Common myeloid progenitor, CD34-positive (primary cell): ENCODE measurements at regions not wholly inside any gene's neighbourhood (a gene's known extent, or its start where the extent isn't known, plus 50 kb on each side); places are given as distances from the start of the nearest gene placed in this dataset.

Source experiments
- CTCF ChIA-PET: fragments of 350-600 bp; sonication (Branson Sonifier 250); formaldehyde crosslinking; loops from one replicate; lab custom pipeline; 2021; ENCODE audit warnings: antibody characterized with exemption; lab: Charles Lee
- POLR2A ChIA-PET: fragments of 350-600 bp; sonication (Branson Sonifier 250); formaldehyde crosslinking; loops from one replicate; lab custom pipeline; 2021; ENCODE audit warnings: antibody characterized with exemption; lab: Charles Lee
- DNase-seq, 3 donors: peaks; one replicate each; pipeline versions ENCODE4 v3.0.0 to v3.0.0-alpha.2; 2013
- H3K27ac ChIP-seq, 2 experiments: 1 replicate in 1 of 2; 2 replicates in 1 of 2; pipeline ENCODE4 v1.7.0; 2013; ENCODE audit warnings: inconsistent platforms in 2 of 2, low read length in 2 of 2, mild to moderate bottlenecking in 2 of 2, low read depth in 1 of 2, moderate library complexity in 1 of 2; ENCODE audit not compliant: severe bottlenecking in 2 of 2, insufficient read depth in 1 of 2, poor library complexity in 1 of 2
- H3K27me3 ChIP-seq, 5 experiments: replicated peaks in 2 of 5; 1 replicate in 3 of 5; 2 replicates in 2 of 5; pipeline versions ENCODE4 v1.6.1 to v1.7.0; 2013; ENCODE audit warnings: low read length in 4 of 5, mild to moderate bottlenecking in 2 of 5, moderate library complexity in 2 of 5, inconsistent platforms in 1 of 5; ENCODE audit not compliant: insufficient read depth in 5 of 5, control insufficient read depth in 4 of 5
- H3K36me3 ChIP-seq, 4 experiments: 1 replicate in 2 of 4; 2 replicates in 2 of 4; pipeline versions ENCODE4 v1.6.1 to v1.7.0; 2013; ENCODE audit warnings: low read length in 3 of 4, control low read depth in 1 of 4, mild to moderate bottlenecking in 1 of 4; ENCODE audit not compliant: control insufficient read depth in 4 of 4, insufficient read depth in 4 of 4
- H3K4me1 ChIP-seq, 4 experiments: 1 replicate in 3 of 4; 2 replicates in 1 of 4; pipeline versions ENCODE4 v1.6.1 to v1.7.1; 2013; ENCODE audit warnings: low read length in 3 of 4, mild to moderate bottlenecking in 3 of 4, control low read depth in 1 of 4, inconsistent platforms in 1 of 4, moderate library complexity in 1 of 4; ENCODE audit not compliant: control insufficient read depth in 4 of 4, insufficient read depth in 4 of 4; ENCODE audit errors: control extremely low read depth in 1 of 4
- H3K4me3 ChIP-seq, 7 experiments: 1 replicate in 4 of 7; 2 replicates in 3 of 7; pipeline versions ENCODE4 v1.5.1 to v1.7.0; 2013; ENCODE audit warnings: mild to moderate bottlenecking in 7 of 7, low read length in 6 of 7, moderate library complexity in 6 of 7, inconsistent platforms in 2 of 7, low read depth in 2 of 7, control low read depth in 1 of 7; ENCODE audit not compliant: insufficient read depth in 4 of 7, control insufficient read depth in 1 of 7; ENCODE audit errors: extremely low read depth in 1 of 7
- H3K9me3 ChIP-seq, 5 experiments: 1 replicate in 4 of 5; 2 replicates in 1 of 5; pipeline versions ENCODE4 v1.6.1 to v1.7.1; 2013; ENCODE audit warnings: low read length in 4 of 5, mild to moderate bottlenecking in 2 of 5, inconsistent platforms in 1 of 5, low read depth in 1 of 5, moderate library complexity in 1 of 5; ENCODE audit not compliant: control insufficient read depth in 4 of 5, insufficient read depth in 2 of 5; ENCODE audit errors: control extremely low read depth in 1 of 5
- WGBS: methylation state at CpG from one replicate; pipeline ENCODE4 v1.1.5; 2013; ENCODE audit not compliant: insufficient coverage; 5-methylcytosine and 5-hydroxymethylcytosine counted together

- no peak overlapping the region for H3K27ac ChIP-seq
- peaks cover 0 to 2% (median 0%) of the 10 kb centered on the region in 5 experiments for H3K9me3 ChIP-seq
- ChIA-PET CTCF (no interaction called here), POLR2A (no interaction called here)
- H3K4me3 ChIP-seq: no peak overlapping the region
- no peaks in the 10 kb centered on the region for H3K27me3 ChIP-seq
- H3K36me3 ChIP-seq: no peaks in the 10 kb centered on the region
- no peaks in the 10 kb centered on the region for H3K4me1 ChIP-seq
- WGBS: 100% methylated on average over 2 of the region's 3 CpGs
- DNase-seq: no peak
These were observed 722.1 kb downstream of the LIG4 start for GRCh38 chr13:107493266-107493665.

GRCh38 chr13:107482688-107483087 is 732.6 kb downstream of the LIG4 start:
- Histone ChIP-seq H3K27me3 (no peaks in the 10 kb centered on the region), H3K9me3 (no peaks in the 10 kb centered on the region), H3K36me3 (no peaks in the 10 kb centered on the region), H3K4me3 (no peak overlapping the region), H3K4me1 (no peaks in the 10 kb centered on the region), H3K27ac (no peak overlapping the region)
- no peak for DNase-seq
- WGBS: no CpG with 5 or more reads among the region's 5 CpGs
- ChIA-PET POLR2A (no interaction called here), CTCF (interaction anchor here (1.4 kb wide), 1 partner anchor 29 kb away, joined by 5 read pairs; no protein-coding TSS in a partner anchor)

- Histone ChIP-seq H3K36me3 (no peaks in the 10 kb centered on the region), H3K4me3 (no peak overlapping the region), H3K4me1 (no peaks in the 10 kb centered on the region), H3K27me3 (no peaks in the 10 kb centered on the region), H3K9me3 (no peaks in the 10 kb centered on the region), H3K27ac (no peak overlapping the region)
- no CpG with 5 or more reads among the region's 1 CpG for WGBS
- CTCF ChIA-PET: no interaction called here
- no peak for DNase-seq
- POLR2A ChIA-PET: no interaction called here
These were observed 735.2 kb downstream of the LIG4 start for GRCh38 chr13:107480130-107480529.

- no peak for DNase-seq
- ChIA-PET CTCF (no interaction called here), POLR2A (no interaction called here)
- WGBS: 100% methylated on average over 2 of the region's 3 CpGs
- Histone ChIP-seq H3K27ac (no peak overlapping the region), H3K27me3 (no peaks in the 10 kb centered on the region), H3K36me3 (no peaks in the 10 kb centered on the region), H3K4me3 (no peak overlapping the region), H3K9me3 (no peaks in the 10 kb centered on the region), H3K4me1 (no peaks in the 10 kb centered on the region)
These were observed 737.5 kb downstream of the LIG4 start for GRCh38 chr13:107477772-107478379.

GRCh38 chr13:107475753-107476453 is 739.4 kb downstream of the LIG4 start:
- no CpG with 5 or more reads among the region's 3 CpGs for WGBS

GRCh38 chr13:107473253-107473652 is 742.1 kb downstream of the LIG4 start:
- H3K36me3 ChIP-seq: no peaks in the 10 kb centered on the region
- POLR2A ChIA-PET: no interaction called here
- no peak overlapping the region for H3K27ac ChIP-seq
- no peaks in the 10 kb centered on the region for H3K4me1 ChIP-seq
- CTCF ChIA-PET: no interaction called here
- 80% methylated on average over 1 of the region's 4 CpGs for whole genome bisulfite sequencing
- H3K4me3 ChIP-seq: no peak overlapping the region
- H3K27me3 ChIP-seq: no peaks in the 10 kb centered on the region
- peaks cover 0 to 2% (median 0%) of the 10 kb centered on the region in 5 experiments for H3K9me3 ChIP-seq
- no peak for DNase-seq

More at GRCh38 chr13:107475753-107476453, 739.4 kb downstream of the LIG4 start:
- H3K4me3 ChIP-seq: no peak overlapping the region
- no peaks in the 10 kb centered on the region for H3K4me1 ChIP-seq
- ChIA-PET POLR2A (no interaction called here), CTCF (no interaction called here)
- no peaks in the 10 kb centered on the region for H3K27me3 ChIP-seq
- H3K9me3 ChIP-seq: peaks cover 0 to 2% (median 0%) of the 10 kb centered on the region in 5 experiments
- DNase-seq: no peak
- H3K27ac ChIP-seq: no peak overlapping the region
- H3K36me3 ChIP-seq: no peaks in the 10 kb centered on the region

GRCh38 chr13:107466326-107467099 is 748.8 kb downstream of the LIG4 start:
- H3K36me3 ChIP-seq: no peaks in the 10 kb centered on the region
- DNase-seq: no peak
- H3K9me3 ChIP-seq: peaks cover 0 to 2% (median 0%) of the 10 kb centered on the region in 5 experiments
- H3K27me3 ChIP-seq: no peaks in the 10 kb centered on the region
- no peak overlapping the region for H3K4me3 ChIP-seq
- ChIA-PET POLR2A (no interaction called here), CTCF (no interaction called here)
- no peak overlapping the region for H3K27ac ChIP-seq
- no peaks in the 10 kb centered on the region for H3K4me1 ChIP-seq
- WGBS: no CpG with 5 or more reads among the region's 3 CpGs
